HepG2 (cell line): ENCODE measurements at regions not wholly inside any gene's neighbourhood (a gene's known extent, or its start where the extent isn't known, plus 50 kb on each side); places are given as distances from the start of the nearest gene placed in this dataset.

ENCODE experiments used
- BORCS8-MEF2B ChIP-seq: sonication (generic); formaldehyde crosslinking; IDR thresholded peaks from 2 replicates; pipeline ENCODE4 v1.8.0; 2022; ENCODE audit warnings: mild to moderate bottlenecking, missing genetic modification reagents
- CBX1 ChIP-seq: IDR thresholded peaks from one replicate; pipeline ENCODE4 v1.6.1; 2016; ENCODE audit warnings: antibody characterized with exemption, low read depth
- PCBP1 ChIP-seq: fragments of 200-400 bp; formaldehyde crosslinking; IDR thresholded peaks from 2 replicates; pipeline ENCODE4 v1.6.1; 2017; ENCODE audit warnings: mild to moderate bottlenecking, low read depth, low read length, borderline replicate concordance
- REPIN1 ChIP-seq: sonication (generic); formaldehyde crosslinking; IDR thresholded peaks from 2 replicates; pipeline ENCODE4 v1.8.0; 2022; ENCODE audit warnings: missing genetic modification reagents, low read depth, mild to moderate bottlenecking, borderline replicate concordance
- SNAI1 ChIP-seq: sonication (generic); formaldehyde crosslinking; IDR thresholded peaks from 2 replicates; pipeline ENCODE4 v1.5.0; 2020; ENCODE audit warnings: mild to moderate bottlenecking, missing genetic modification reagents, borderline replicate concordance
- ZNF253 ChIP-seq: sonication (generic); formaldehyde crosslinking; IDR thresholded peaks from 2 replicates; pipeline ENCODE4 v1.8.0; 2022; ENCODE audit warnings: mild to moderate bottlenecking, missing genetic modification reagents, borderline replicate concordance
- ZNF326 ChIP-seq: sonication (generic); formaldehyde crosslinking; IDR thresholded peaks from 2 replicates; pipeline ENCODE4 v1.4.0; 2020; ENCODE audit warnings: missing genetic modification reagents, borderline replicate concordance
- ZNF460 ChIP-seq: sonication (generic); formaldehyde crosslinking; IDR thresholded peaks from 2 replicates; pipeline ENCODE4 v1.5.1; 2020; ENCODE audit warnings: missing genetic modification reagents, mild to moderate bottlenecking, borderline replicate concordance
- ZNF484 ChIP-seq: sonication (generic); formaldehyde crosslinking; IDR thresholded peaks from 2 replicates; pipeline ENCODE4 v1.5.1; 2020; ENCODE audit warnings: mild to moderate bottlenecking, low read depth, missing genetic modification reagents, borderline replicate concordance
- TF ChIP-seq, protein P1 (sequence below), 2 experiments: fragments of 450-650 bp in 1 of 2; sonication (generic) in 1 of 2; formaldehyde crosslinking in 1 of 2; IDR thresholded peaks; 2 replicates each; pipeline versions ENCODE4 v1.6.1 to v1.8.0; 2016 to 2022; ENCODE audit warnings: antibody characterized with exemption in 1 of 2, mild to moderate bottlenecking in 1 of 2, missing genetic modification reagents in 1 of 2

DNA sequence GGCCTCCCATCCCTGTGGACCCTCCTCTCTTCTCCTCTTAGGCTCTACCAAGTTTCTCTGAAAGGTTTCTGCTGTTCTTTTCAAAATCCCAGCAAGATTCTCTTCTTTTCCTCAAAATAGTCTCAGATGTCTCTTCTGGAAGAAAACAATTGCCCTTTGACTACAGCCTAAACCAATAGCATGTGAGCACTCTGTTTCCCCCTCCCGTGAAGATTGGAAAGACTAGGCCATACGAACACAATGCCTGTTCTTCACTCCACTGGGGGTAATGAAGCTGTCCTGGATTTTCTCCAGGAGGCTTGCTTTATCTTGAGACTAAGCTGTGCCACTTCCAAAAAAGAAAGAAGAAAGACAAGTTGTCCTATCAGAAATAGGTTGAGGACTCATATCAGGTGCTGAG lies 178.7 kb upstream of the MCTP2 start (continued):
- TF ChIP-seq, protein P1, sequence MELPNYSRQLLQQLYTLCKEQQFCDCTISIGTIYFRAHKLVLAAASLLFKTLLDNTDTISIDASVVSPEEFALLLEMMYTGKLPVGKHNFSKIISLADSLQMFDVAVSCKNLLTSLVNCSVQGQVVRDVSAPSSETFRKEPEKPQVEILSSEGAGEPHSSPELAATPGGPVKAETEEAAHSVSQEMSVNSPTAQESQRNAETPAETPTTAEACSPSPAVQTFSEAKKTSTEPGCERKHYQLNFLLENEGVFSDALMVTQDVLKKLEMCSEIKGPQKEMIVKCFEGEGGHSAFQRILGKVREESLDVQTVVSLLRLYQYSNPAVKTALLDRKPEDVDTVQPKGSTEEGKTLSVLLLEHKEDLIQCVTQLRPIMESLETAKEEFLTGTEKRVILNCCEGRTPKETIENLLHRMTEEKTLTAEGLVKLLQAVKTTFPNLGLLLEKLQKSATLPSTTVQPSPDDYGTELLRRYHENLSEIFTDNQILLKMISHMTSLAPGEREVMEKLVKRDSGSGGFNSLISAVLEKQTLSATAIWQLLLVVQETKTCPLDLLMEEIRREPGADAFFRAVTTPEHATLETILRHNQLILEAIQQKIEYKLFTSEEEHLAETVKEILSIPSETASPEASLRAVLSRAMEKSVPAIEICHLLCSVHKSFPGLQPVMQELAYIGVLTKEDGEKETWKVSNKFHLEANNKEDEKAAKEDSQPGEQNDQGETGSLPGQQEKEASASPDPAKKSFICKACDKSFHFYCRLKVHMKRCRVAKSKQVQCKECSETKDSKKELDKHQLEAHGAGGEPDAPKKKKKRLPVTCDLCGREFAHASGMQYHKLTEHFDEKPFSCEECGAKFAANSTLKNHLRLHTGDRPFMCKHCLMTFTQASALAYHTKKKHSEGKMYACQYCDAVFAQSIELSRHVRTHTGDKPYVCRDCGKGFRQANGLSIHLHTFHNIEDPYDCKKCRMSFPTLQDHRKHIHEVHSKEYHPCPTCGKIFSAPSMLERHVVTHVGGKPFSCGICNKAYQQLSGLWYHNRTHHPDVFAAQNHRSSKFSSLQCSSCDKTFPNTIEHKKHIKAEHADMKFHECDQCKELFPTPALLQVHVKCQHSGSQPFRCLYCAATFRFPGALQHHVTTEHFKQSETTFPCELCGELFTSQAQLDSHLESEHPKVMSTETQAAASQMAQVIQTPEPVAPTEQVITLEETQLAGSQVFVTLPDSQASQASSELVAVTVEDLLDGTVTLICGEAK (IDR thresholded peaks at IDR 0.05) = no peak
- TF ChIP-seq, protein P1 (CRISPR knock-in tag; IDR thresholded peaks at IDR 0.05) = no peak
- no peak for TF ChIP-seq REPIN1 (CRISPR knock-in tag)
- TF ChIP-seq ZNF253 (CRISPR knock-in tag) = no peak
- TF ChIP-seq ZNF484 = no peak
- no peak for TF ChIP-seq SNAI1
- no peak for TF ChIP-seq BORCS8-MEF2B (CRISPR knock-in tag)
- TF ChIP-seq CBX1 = no peak
- TF ChIP-seq PCBP1 = no peak
- no peak for TF ChIP-seq ZNF326 (CRISPR knock-in tag)
- TF ChIP-seq ZNF460 = no peak
